RPMI7951 (cell line): ENCODE measurements at regions not wholly inside any gene's neighbourhood (a gene's known extent, or its start where the extent isn't known, plus 50 kb on each side); places are given as distances from the start of the nearest gene placed in this dataset.
"Not testable (repeated sequence)": the region's sequence is repeated elsewhere in the genome, so short reads cannot be mapped to it uniquely, and the experiment has no call there.

Experiments used
- DNase-seq: peaks from one replicate; pipeline ENCODE4 v3.0.0-alpha.2; 2012; ENCODE audit warnings: low read depth

GRCh38 chr1:197850918-197851317 lies 51.5 kb upstream of the C1orf53 start:
- no peak for DNase-seq

GRCh38 chr1:197850042-197850441 lies 52.4 kb upstream of the C1orf53 start:
- no peak for DNase-seq

- DNase-seq = no peak
These were observed 54.1 kb upstream of the C1orf53 start for GRCh38 chr1:197848350-197848749.

GRCh38 chr1:197845886-197846285 lies 56.5 kb upstream of the C1orf53 start:
- DNase-seq = no peak

- no peak for DNase-seq
These were observed 57.8 kb upstream of the C1orf53 start for GRCh38 chr1:197844651-197845050.

GRCh38 chr1:197843401-197843800 lies 59.0 kb upstream of the C1orf53 start:
- no peak for DNase-seq

GRCh38 chr1:197842646-197843045 lies 59.8 kb upstream of the C1orf53 start:
- no peak for DNase-seq

- DNase-seq = no peak
These were observed 60.4 kb upstream of the C1orf53 start for GRCh38 chr1:197841883-197842553.

GRCh38 chr1:197841158-197841557 lies 61.3 kb upstream of the C1orf53 start:
- no peak for DNase-seq

- not testable (repeated sequence) for DNase-seq
These were observed 62.6 kb upstream of the C1orf53 start for GRCh38 chr1:197839786-197840185.

- DNase-seq = peak; percentile 63
These were observed 63.6 kb upstream of the DENND1B start for GRCh38 chr1:197838836-197839235.

GRCh38 chr1:197837911-197838310 lies 62.6 kb upstream of the DENND1B start:
- DNase-seq = no peak

GRCh38 chr1:197836356-197836755 lies 61.1 kb upstream of the DENND1B start:
- DNase-seq = not testable (repeated sequence)

- not testable (repeated sequence) for DNase-seq
These were observed 53.7 kb upstream of the DENND1B start for GRCh38 chr1:197829011-197829410.

GRCh38 chr1:197825541-197825940 lies 50.3 kb upstream of the DENND1B start:
- no peak for DNase-seq
